Globus pallidus (tissue), 1 donor: ENCODE measurements at regions not wholly inside any gene's neighbourhood (a gene's known extent, or its start where the extent isn't known, plus 50 kb on each side); places are given as distances from the start of the nearest gene placed in this dataset.

Experiments used
- DNase-seq: peaks from one replicate; pipeline ENCODE4 v3.0.0-alpha.2; 2015; ENCODE audit warnings: low spot score

DNA sequence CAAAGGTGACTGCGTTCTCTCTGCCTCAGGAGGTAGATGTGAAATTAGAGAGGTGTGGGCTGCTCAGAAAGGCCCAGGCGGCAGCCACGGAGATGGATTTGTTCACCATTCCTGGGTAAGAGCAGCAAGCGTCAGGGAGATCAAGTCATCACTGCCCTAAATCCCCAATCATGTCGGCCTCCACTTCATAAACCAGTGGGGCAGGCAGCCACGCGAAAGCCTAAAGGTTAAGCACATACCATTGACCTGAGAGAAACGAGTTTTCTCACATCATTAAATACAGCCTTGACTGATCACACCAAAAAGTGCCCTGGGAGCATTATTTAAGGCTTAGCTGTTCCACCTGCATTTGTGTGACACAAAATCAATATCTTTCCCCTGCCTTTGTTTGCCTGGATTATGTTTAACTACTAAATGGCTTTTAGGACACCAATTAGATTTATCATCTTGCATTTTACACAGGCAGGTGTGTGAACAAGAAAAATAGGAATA is 50.7 kb upstream of the FOXB1 start:
- no peak for DNase-seq

DNA sequence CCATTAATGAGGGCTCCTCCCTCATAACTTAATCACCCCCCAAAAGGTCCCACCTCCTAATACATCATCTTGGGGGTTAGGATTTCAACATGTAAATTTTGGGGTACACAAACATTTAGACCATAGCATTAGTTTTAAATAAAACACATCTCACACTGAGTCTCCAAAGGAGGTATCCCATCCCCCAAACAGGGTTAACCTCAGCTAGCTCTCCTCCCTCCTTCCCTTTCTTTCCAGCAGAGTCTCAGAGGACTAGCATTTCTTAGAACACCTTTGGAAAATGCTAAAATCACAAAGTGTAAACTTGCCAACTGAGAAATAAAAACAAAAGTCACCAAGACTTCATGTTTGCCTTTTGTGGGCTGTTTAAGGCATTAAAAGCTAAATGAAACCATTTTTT is 51.2 kb upstream of the FOXB1 start:
- DNase-seq: no peak

DNA sequence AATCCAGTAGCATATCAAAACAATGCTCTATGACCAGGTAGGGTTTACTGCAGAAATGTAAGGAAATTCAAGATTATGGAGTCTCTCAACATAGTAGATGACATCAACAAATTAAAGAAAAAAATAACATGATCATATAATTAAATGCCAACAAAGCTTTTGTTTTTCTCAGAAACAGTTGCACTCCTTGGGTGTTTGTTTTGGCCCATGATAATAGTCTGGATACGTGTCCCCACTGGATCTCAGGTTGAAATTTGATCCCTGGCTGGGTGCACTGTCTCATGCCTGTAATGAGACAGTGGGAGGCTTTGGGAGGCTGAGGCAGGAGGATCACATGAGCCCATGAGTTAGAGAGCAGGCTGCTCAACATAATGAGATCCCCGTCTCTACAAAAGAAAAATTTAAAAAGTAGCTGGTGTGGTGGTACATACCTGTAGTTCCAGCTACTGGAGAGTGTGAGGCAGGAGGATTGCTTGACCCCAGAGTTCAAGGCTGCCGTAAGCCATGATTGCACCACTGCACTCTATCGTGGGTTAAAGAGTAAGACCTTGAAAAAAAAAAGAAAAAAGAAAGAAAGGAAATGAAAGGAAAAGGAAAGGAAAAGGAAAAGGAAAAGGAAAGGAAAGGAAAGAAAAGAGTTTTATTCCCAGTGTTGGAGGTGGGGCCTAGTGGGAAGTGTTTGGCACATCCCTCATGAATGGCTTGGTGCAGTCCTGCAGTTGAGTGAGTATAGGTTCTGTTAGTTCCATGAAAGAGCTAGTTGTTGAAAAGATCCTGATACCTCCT is 53.3 kb upstream of the FOXB1 start:
- DNase-seq: no peak

DNA sequence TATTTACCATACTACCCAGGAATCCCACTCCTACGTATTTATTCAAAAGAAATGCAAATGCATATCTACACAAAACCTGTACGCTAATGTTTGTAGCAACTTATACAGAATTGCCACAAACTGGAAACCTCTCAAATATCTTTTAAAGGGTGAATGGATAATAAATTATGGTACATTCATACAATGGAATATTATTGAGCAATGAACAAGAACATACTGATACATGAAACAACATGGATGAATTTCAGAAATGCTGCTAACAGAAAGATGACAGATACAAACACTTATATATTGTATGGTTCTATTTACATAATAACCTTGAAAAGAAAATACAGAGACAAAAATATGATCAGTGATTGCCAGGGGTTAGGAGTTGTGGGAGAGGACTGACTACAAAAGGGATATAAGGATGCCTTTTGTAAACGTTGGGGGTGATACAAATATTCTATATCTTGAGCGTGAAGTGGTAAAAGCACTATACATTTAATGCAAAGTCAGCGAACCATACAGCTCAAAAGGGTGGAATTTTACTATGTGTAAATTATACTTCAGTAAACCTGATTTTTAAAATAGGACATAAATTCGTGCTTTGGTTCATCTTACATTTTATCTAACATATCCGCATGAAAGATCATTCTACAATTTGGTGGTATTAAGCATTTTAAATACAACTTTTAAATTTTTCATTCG is 55.0 kb upstream of the FOXB1 start:
- no peak for DNase-seq

DNA sequence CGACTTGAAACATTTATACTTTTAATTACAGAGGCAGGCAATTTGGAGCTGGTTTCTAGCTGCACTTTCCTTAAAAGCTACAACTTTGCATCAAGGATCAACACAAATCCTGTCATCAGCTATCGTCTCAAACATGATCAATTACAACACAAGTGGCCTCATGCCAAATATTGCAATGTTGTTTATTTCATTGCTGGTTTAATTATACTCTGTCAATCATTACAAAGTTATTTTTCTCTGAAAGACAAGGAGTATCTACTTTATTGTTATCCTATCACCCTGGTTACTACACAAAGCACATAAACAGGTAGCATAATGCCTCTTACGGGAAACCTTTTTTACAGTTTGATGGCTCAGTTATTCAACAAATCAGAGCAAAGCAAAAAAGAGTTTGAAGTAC is 58.0 kb upstream of the FOXB1 start:
- DNase-seq: no peak

DNA sequence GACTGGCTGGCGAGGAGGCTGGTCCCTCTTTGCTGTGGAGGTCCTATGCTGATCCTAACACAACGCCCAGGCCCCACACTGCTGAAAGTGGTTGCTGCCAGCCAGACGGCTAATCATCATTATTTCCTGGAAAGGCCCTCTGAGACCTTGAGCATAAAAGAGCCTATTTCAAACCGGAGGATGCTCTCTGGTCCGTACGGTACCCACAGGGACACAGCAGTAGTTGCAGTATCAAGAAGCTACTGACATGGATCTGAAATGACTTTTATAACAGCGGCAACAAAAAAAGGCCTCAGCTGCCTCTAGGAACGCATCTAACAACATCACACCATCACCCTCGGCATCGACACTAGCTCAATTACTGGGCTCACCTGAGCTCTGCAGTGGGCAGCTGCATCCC is 59.1 kb upstream of the FOXB1 start:
- DNase-seq: no peak

DNA sequence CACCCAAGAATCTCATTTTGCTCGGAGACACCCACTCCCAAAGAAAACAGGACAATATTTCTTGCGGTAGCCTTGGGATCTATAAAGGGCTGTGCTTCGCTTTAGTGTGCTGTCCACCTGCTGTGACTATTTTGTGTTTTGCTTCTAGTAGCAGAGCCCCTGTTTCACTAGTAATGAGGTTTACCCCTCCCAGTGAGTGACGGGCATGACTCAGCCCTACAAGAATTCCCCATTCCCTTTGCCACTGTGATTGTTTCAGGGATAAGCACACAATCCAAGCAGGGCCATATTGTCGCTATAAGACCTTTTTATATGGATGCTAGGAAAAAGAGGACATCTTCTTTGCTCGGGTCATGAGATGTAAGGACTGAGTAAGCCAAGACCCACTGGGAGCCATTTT is 62.5 kb upstream of the FOXB1 start:
- DNase-seq: no peak

DNA sequence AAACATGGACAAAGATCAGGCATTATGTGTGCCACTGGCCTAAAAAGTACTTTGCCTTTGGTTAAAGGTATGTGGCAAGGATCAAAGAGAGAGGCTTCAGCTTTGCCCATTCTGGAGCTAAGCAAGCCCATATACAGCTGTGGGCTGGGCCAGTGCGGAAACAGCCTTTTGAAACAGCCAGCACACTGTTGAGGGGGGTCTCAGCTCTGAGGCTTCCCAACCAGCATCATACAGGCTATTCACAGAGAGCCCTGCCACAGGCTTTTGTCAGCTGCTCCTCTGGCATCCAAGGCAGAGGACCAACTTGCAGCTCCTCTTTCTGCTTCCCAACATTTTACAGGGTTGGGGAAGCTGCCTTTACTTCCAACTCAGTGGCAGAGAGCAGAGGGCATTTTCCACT is 63.2 kb upstream of the FOXB1 start:
- no peak for DNase-seq

DNA sequence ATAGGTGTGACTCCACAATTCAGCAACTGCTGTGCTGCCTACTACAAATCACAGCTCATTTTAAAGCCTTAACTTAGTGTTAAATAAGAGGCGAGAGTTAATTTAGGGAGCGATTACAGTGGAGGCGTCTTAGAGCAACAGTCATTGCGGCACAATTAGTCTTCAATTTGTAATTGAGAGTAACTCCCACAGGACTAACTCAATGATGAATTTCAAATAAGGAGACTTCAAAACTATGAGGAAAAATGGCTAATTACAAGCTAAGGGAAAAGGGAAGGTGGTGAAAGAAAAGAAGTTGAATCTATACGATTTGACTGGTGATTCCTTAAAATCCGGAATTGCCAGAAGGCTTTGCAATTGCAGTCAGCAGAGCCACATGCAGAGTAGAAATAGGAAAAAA is 63.7 kb upstream of the FOXB1 start:
- DNase-seq: no peak

DNA sequence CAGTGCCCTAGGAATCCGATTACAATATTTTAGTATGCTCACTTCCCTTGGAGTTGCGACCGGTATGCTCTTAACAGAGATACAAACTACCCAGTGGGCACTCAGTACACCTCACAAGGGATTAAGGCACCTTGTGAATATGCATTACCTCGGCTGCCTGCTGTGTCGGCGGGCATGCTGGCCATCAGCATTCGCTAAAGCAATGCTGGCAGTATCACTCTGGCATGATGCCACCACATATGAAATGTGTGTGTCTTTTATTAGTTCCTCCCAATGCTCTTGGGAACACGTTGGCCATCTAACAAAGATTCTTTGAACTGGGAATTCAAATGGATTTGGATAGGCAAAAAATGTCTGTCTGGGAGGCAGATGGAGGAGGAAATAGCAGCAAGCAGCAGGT is 67.4 kb upstream of the FOXB1 start:
- no peak for DNase-seq

DNA sequence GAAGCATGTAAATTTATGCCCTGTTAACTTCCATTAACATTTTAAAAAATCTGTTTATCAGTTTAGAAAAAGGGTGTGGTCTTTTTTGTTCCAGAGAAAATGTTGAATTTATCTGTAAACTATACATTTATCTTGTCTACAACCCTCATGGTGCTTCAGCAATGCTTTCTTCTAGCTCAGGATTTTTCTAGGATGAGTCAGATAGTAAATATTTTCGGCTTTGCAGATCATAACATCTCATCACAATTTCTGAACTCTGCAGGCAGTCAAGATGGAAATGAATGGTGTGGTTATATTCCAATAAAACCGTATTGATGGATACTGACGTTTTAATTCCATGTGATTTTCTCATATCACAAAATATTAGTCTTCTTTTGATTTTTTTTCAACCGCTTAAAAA is 70.5 kb upstream of the FOXB1 start:
- no peak for DNase-seq

DNA sequence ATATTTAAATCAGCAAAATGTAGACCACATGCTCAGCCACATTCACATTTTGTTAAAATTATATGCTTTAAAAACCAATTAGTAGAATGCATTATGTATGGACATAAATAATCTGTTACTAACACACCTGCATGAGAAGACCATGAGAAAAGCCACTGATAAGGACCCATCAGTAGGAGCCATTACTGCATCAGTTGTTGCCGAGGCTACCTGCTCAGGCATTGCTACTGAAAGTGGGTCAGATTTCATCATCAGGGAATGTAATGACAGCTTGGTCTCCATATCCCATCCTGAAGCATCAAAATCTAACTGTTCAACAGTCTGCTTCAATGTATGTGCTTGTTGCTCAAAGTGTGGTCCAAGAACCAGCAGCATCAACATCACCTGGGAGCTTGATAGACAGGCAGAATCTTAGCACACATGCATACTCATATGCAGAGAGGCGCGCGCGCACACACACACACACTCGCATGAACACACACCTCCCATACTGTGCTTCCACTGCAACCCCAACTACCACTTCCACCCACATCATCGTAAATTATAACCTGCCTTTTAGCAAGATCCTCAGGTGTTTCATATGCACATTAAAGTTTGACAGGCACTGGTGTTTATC is 72.4 kb upstream of the FOXB1 start:
- DNase-seq: no peak

DNA sequence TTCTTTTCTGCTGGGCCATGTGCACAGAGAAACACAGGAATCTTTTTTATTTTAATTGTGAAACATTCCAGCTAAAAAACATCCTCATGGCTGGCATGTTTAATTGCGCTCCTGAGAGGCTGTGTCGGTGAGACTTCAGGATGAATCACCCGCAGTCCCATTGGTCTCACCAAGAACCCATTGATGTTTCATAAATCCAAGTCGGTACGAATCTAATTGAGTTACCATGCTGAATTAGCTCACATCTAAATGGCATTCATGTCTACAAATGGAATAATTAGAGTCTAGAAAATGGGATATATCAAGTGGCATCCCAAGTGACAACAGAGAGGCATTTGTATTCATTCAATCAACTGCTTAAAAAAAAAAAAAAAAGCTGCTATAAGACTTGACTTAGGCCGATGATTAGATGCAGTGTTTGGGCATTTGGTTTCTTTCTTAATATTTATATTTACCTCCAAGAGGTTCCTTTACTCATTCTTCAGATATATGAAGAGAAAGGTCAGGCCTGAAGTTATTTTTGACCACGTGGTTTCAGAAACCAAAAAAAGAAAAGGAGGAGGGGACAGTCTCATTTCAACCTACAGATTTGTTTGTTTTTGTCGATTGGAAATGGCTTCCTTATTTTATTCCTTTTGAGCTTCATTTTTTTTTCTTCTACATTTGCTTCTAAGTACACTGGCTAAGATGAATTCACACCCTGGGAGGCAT is 79.1 kb upstream of the FOXB1 start:
- DNase-seq: no peak

DNA sequence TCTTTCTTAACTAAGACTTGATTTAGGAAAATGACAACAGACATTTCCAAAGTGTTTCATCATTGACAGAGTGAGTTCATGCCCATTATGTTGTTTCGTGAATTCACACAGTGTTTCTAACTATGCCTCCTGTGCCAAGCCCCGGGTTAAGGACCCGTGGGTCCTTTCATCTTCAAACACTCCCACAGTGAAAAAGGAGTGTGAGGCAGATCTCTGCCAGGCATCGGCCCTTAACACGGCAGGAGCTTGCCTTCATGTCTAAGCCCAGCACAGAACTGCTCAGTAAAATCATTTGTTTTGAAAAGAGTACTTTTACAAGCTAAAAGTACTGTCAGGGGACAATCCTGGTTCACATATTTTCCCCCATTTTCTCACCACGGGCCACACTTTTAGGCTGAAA is 80.0 kb upstream of the FOXB1 start:
- DNase-seq: no peak

DNA sequence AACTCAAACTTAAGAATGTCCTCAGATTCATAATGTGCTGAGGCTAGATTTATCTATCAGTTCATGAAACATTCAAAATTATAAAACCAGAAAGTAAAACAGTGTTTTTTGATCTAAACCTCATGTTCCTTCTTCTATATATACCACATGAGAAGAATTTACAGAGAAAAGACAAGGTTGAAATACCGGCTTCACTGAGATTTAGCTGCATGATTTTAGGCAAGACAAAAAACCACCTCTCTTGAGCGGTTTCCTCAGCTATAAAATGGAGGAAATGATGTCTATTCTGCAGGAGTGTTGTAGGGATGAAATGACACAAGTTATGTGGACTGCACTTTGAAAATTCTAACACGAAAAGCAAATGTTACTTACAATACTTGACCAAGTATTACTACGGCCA is 80.6 kb upstream of the FOXB1 start:
- no peak for DNase-seq

DNA sequence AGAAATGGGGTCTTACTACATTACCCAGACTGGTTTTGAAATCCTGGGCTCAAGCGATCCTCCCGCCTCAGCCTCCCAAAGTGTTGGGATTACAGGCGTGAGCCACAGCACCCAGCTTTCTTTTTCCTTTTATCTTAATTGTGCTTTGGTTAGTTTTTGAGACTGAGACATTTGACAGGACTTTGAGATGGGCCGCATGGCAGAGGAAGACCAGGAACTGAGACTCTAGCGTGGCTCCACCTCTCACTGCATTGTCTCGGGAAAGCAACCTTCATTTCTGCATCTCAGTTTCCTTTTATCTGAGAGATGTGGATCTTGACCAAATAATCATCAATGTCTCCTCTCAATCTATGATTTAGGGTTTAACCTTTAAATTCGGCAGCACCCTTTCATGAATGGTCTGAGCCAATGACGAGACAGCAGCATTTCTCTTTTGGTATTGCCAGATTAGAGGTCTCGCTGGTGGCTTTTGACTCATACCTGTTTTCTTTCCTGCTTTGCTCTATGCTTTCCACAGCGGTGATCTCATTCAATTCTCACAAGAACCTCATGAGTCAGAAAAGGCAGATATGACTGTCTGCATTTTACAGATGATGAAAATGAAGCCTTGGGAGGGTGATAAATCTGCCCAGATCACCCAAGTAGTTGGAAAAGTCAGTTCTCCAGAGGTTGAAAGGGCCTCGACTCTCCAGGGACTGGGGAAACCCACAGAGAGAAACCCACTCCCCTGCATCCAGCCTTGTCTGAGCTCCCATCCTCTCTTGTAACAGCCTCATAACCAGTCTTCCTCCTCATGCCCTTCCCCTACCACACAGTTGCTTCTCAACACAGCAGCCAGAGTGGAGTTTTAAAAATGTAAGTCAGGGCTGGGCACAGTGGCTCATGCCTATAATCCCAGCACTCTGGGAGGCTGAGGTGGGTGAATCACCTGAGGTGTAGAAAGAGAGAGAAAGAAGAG is 84.8 kb upstream of the FOXB1 start:
- no peak for DNase-seq

DNA sequence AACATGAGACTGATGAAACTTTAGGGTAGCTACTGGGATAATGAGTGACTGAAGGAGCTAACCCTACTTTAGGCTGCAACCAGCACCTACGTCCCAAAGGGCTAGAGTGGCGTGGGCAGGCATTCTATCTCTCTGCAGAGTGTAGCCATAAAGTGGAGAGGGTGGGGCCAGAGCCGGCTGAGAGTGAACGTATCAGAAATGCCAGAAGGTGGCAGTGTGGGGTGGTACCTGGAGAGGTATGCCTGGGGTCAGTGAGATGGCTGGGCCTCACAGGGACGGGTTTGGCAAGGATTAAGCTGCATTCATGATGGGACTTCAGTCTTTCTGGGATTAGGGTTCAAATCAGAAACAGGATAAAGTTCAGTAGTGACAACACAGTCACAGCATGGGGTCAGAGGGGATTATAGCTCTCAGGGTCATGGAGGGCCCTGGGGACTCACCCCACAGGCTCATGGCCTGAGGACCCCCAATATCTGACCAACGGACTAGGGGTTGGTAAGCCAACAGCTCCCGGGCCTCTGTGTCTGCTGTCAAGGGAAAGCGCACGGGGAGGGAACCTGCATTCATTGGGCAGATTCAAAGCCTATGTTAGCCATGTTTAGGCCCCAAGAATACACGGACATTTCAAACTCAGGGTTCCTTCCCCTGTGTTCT is 86.5 kb upstream of the FOXB1 start:
- peak; percentile 9 for DNase-seq

DNA sequence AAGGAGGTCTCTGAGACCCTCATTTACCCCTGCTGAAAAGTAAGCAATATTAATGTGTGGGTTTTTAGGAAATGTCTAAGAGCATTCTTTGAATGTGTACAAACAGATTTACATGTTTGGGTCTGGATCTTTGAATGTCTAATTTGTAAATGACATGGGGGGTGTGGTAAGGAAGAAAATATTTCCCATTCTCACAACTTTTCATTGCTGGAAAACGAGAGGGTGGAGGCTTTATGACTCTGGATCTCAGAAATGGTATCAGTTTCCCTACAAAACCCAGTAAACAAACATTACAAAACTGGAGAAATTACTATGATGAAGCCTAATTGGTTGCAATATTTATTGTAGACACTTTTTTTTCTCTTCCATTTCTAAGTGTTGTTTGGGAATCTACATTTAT is 98.1 kb upstream of the FOXB1 start:
- DNase-seq: no peak

DNA sequence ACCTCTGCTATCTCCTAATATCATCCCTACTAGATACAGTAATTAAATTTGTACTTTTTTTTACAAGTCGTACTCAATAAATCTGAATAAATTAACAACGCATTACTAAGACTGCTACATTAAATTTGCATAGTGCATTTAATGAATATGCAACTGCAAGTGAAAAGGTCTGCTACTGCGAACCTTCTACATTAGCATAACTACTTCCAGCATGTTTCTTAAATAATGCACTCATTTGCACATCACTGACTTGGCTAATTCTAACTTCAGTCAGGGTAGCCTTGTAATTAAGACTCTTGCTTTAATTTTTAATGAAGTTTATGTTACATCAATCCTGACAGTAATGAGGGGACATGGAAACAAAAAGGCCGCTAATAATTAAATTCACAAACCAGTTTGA is 98.9 kb upstream of the FOXB1 start:
- no peak for DNase-seq

DNA sequence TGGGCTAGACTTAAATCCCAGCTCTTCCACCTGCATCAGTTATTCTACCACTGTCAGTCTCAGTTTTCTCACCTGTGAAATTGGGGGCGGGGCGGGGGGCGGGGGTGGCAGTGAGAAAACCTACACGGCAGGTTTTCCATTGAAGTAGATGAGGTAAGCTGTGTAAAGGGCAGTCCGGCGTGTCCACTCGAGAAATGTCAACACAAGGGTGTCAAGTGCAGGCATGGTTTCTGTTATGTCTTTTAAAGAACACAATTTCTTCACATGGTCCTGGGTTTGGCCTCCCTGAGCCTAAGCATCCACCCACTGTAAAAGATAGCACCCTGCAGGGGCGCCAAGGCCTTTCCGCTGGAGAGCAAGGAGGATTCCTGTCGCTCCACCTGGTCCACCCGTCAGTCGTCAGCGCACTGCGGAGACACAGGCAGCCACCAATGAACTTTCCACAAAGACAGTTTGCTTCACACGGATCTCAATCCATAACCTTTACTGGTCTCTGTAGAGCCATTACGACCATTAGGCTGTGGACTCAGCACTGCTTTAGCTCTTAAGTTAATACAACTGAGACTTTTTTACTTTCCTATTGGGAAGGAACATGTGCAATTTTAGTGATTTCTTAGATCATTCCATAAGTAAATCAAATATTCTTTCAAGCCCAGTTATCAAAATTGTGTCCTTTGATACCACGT is 99.5 kb upstream of the FOXB1 start:
- no peak for DNase-seq
